ENCODE measurements at regions not wholly inside any gene's neighbourhood (a gene's known extent, or its start where the extent isn't known, plus 50 kb on each side); places are given as distances from the start of the nearest gene placed in this dataset.

- no peak for TF ChIP-seq CTCF (IDR thresholded peaks at IDR 0.05)
- TF ChIP-seq EZH2phosphoT487 (IDR thresholded peaks at IDR 0.05): no peak
- TF ChIP-seq EZH2 (IDR thresholded peaks at IDR 0.05): no peak
These were observed 397.3 kb downstream of the SHANK2 start for GRCh38 chr11:70854901-70855556.

All from neural progenitor cell (in vitro differentiated cells).